SK-N-SH treated with all-trans-retinoic acid at 6 μM for 48 hours (cell line): ENCODE measurements at regions not wholly inside any gene's neighbourhood (a gene's known extent, or its start where the extent isn't known, plus 50 kb on each side); places are given as distances from the start of the nearest gene placed in this dataset.

Experiments
- ARNTL ChIP-seq: fragments of 450-650 bp; formaldehyde crosslinking; IDR thresholded peaks from 2 replicates; pipeline ENCODE4 v1.5.0; 2020; ENCODE audit warnings: low read depth, mild to moderate bottlenecking, moderate library complexity, borderline replicate concordance
- CREB5 ChIP-seq: fragments of 250-450 bp; sonication (Bioruptor Pico); IDR thresholded peaks from 2 replicates; pipeline ENCODE4 v1.5.1; 2020; ENCODE audit warnings: low read depth, mild to moderate bottlenecking, moderate library complexity
- RARB ChIP-seq: fragments of 250-450 bp; sonication (Bioruptor Pico); IDR thresholded peaks from 2 replicates; pipeline ENCODE4 v1.8.0; 2021; ENCODE audit warnings: mild to moderate bottlenecking, moderate library complexity
- ZC3H10 ChIP-seq: fragments of 250-450 bp; sonication (Bioruptor Pico); IDR thresholded peaks from 2 replicates; pipeline ENCODE4 v1.5.1; 2021; ENCODE audit warnings: mild to moderate bottlenecking, moderate library complexity
- ZFP30 ChIP-seq: fragments of 450-650 bp; formaldehyde crosslinking; IDR thresholded peaks from 2 replicates; pipeline ENCODE4 v1.5.0; 2022; ENCODE audit warnings: mild to moderate bottlenecking, moderate library complexity
- TF ChIP-seq, protein P1 (sequence below): fragments of 250-450 bp; sonication (Bioruptor Pico); IDR thresholded peaks from 2 replicates; pipeline ENCODE4 v1.5.0; 2020; ENCODE audit warnings: mild to moderate bottlenecking, moderate library complexity

GRCh38 chr7:51617686-51618085 lies 301.1 kb upstream of the COBL start:
- TF ChIP-seq CREB5 (CRISPR knock-in tag) = no peak
- TF ChIP-seq, protein P1, sequence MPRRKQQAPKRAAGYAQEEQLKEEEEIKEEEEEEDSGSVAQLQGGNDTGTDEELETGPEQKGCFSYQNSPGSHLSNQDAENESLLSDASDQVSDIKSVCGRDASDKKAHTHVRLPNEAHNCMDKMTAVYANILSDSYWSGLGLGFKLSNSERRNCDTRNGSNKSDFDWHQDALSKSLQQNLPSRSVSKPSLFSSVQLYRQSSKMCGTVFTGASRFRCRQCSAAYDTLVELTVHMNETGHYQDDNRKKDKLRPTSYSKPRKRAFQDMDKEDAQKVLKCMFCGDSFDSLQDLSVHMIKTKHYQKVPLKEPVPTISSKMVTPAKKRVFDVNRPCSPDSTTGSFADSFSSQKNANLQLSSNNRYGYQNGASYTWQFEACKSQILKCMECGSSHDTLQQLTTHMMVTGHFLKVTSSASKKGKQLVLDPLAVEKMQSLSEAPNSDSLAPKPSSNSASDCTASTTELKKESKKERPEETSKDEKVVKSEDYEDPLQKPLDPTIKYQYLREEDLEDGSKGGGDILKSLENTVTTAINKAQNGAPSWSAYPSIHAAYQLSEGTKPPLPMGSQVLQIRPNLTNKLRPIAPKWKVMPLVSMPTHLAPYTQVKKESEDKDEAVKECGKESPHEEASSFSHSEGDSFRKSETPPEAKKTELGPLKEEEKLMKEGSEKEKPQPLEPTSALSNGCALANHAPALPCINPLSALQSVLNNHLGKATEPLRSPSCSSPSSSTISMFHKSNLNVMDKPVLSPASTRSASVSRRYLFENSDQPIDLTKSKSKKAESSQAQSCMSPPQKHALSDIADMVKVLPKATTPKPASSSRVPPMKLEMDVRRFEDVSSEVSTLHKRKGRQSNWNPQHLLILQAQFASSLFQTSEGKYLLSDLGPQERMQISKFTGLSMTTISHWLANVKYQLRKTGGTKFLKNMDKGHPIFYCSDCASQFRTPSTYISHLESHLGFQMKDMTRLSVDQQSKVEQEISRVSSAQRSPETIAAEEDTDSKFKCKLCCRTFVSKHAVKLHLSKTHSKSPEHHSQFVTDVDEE = no peak
- TF ChIP-seq RARB = no peak
- no peak for TF ChIP-seq ARNTL (CRISPR knock-in tag)
- no peak for TF ChIP-seq ZFP30 (CRISPR knock-in tag)
- TF ChIP-seq ZC3H10 (CRISPR knock-in tag) = no peak
